Heart left ventricle (tissue), 16 donors: ENCODE measurements at regions not wholly inside any gene's neighbourhood (a gene's known extent, or its start where the extent isn't known, plus 50 kb on each side); places are given as distances from the start of the nearest gene placed in this dataset.
A peak's percentile ranks its signal among the peaks of the same experiment; 100 is the strongest.

Experiments used
- ATAC-seq, 4 donors: fragments of 200-7000 bp; cut with Tn5 transposase; one replicate each; pipeline ENCODE4 v1.9.1; 2020 to 2022; ENCODE audit warnings: moderate library complexity in 4 of 4, mild to moderate bottlenecking in 3 of 4, moderate number of reproducible peaks in 1 of 4
- DNase-seq, 5 donors: peaks; one replicate each; pipeline ENCODE4 v3.0.0-alpha.2; 2020
- H3K27ac ChIP-seq, 12 donors: fragments of 200-600 bp; sonication (generic) in 4 of 12; one replicate each; pipeline versions ENCODE4 v1.5.0 to v1.8.0; 2016 to 2022; ENCODE audit warnings: mild to moderate bottlenecking in 2 of 12
- H3K27me3 ChIP-seq, 9 donors: fragments of 200-600 bp; sonication (generic) in 2 of 9; one replicate each; pipeline versions ENCODE4 v1.5.1 to v1.8.0; 2016 to 2022; ENCODE audit warnings: mild to moderate bottlenecking in 3 of 9
- H3K36me3 ChIP-seq, 9 donors: fragments of 200-600 bp; sonication (generic) in 2 of 9; one replicate each; pipeline versions ENCODE4 v1.5.0 to v1.8.0; 2018 to 2022; ENCODE audit warnings: mild to moderate bottlenecking in 2 of 9
- H3K4me1 ChIP-seq, 12 donors: fragments of 200-600 bp; sonication (generic) in 4 of 12; one replicate each; pipeline versions ENCODE4 v1.5.0 to v1.8.0; 2016 to 2022; ENCODE audit warnings: mild to moderate bottlenecking in 3 of 12
- H3K4me3 ChIP-seq, 12 donors: fragments of 200-600 bp; sonication (generic) in 4 of 12; one replicate each; pipeline versions ENCODE4 v1.5.0 to v1.8.0; 2017 to 2022; ENCODE audit warnings: mild to moderate bottlenecking in 9 of 12, moderate library complexity in 4 of 12
- H3K9me3 ChIP-seq, 12 donors: fragments of 200-600 bp; sonication (generic) in 4 of 12; one replicate each; pipeline versions ENCODE4 v1.5.0 to v1.8.0; 2016 to 2022; ENCODE audit warnings: mild to moderate bottlenecking in 1 of 12
- POLR2A ChIP-seq, 2 donors: fragments of 450-650 bp; IDR thresholded peaks; one replicate each; pipeline ENCODE4 v1.6.1; 2017; ENCODE audit warnings: antibody characterized with exemption in 2 of 2, mild to moderate bottlenecking in 2 of 2, moderate library complexity in 2 of 2
- WGBS, 4 donors: extraction: QIAGEN DNeasy Blood & Tissue Kit in 2 of 4; methylation state at CpG; one replicate each; pipeline versions ENCODE4 v1.1.5 to v1.1.7; 2013 to 2018; 5-methylcytosine and 5-hydroxymethylcytosine counted together
- intact Hi-C, 10 donors: fragments of 100-400 bp; cut with DNase I; formaldehyde crosslinking; loops; one replicate each; pipeline versions ENCODE4 v1.11.1 to v1.14.2; 2022
- TF ChIP-seq, protein P1 (sequence below), 12 donors: fragments of 200-600 bp; sonication (generic) in 4 of 12; IDR thresholded peaks; one replicate each; pipeline versions ENCODE4 v1.5.0 to v1.8.0; 2018 to 2022; ENCODE audit warnings: antibody characterized with exemption in 12 of 12, mild to moderate bottlenecking in 5 of 12
- donor health status: ischemic (EF 13 %, LVEDD 7.1; RV severe dilation, severe dysfunction).
- donor health status: healthy with polysubstance abuse.
- donor health status: DM: no; HTN: yes; CAD: no.
- donor health status: DM: no; HTN: no; CAD: no.
- donor health status: ischemic (EF 25% LVEDD 6.9; RV normal size, moderate dysfunction).
- donor health status: ischemic (EF 25% LVEDD 5.7; RV mildly dilated, moderate dysfunction).
- donor health status: healthy.
- donor health status: DM: yes; HTN: yes; CAD: no.
- donor health status: ischemic (EF 35%, LVEDD 5.7; RV mildly dilated, moderate dysfunction).
- donor health status: nonischemic (EF 11% LVEDD 7.7; RV severe dilation, severe dysfunction).
- donor health status: DM: yes; HTN: yes; CAD: no.
- donor health status: PGD.
- donor health status: ischemic (EF 29% LVEDD 5.4; RV normal size, mild dysfunction).
- donor health status: nonischemic (EF 23%, LVEDD 6.1; RV moderate dilation, normal function).

- Histone ChIP-seq H3K27ac (no peak overlapping the region), H3K27me3 (no peaks in the 10 kb centered on the region), H3K4me3 (no peak overlapping the region), H3K4me1 (peaks cover 0 to 23% (median 7%) of the 10 kb centered on the region in 12 donors), H3K9me3 (no peaks in the 10 kb centered on the region), H3K36me3 (no peaks in the 10 kb centered on the region)
- TF ChIP-seq POLR2A (IDR thresholded peaks at IDR 0.05): no peak
- TF ChIP-seq, protein P1, sequence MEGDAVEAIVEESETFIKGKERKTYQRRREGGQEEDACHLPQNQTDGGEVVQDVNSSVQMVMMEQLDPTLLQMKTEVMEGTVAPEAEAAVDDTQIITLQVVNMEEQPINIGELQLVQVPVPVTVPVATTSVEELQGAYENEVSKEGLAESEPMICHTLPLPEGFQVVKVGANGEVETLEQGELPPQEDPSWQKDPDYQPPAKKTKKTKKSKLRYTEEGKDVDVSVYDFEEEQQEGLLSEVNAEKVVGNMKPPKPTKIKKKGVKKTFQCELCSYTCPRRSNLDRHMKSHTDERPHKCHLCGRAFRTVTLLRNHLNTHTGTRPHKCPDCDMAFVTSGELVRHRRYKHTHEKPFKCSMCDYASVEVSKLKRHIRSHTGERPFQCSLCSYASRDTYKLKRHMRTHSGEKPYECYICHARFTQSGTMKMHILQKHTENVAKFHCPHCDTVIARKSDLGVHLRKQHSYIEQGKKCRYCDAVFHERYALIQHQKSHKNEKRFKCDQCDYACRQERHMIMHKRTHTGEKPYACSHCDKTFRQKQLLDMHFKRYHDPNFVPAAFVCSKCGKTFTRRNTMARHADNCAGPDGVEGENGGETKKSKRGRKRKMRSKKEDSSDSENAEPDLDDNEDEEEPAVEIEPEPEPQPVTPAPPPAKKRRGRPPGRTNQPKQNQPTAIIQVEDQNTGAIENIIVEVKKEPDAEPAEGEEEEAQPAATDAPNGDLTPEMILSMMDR (IDR thresholded peaks at IDR 0.05): no peak
- DNase-seq (no peak), ATAC-seq (no peak)
- intact Hi-C loops: loop anchor here in 1 of 10 donors (10.0 kb wide), 1 partner anchor 452 kb away; no protein-coding TSS in a partner anchor
- 90 to 95% (median 93%) methylated on average over 3 of the region's 3 CpGs for WGBS, 4 donors
These were observed 147.1 kb upstream of the SLC30A5 start for GRCh38 chr5:68946728-68947127.

- TF ChIP-seq, protein P1 (IDR thresholded peaks at IDR 0.05): no peak
- no peak for TF ChIP-seq POLR2A (IDR thresholded peaks at IDR 0.05)
- intact Hi-C loops: loop anchor here in 1 of 10 donors (10.0 kb wide), 1 partner anchor 453 kb away; no protein-coding TSS in a partner anchor
- H3K27me3 ChIP-seq: no peaks in the 10 kb centered on the region
- DNase-seq (no peak), ATAC-seq (no peak)
- peaks cover 0 to 30% (median 7%) of the 10 kb centered on the region in 12 donors for H3K4me1 ChIP-seq
- 20 to 99% (median 89%) methylated on average over 2 of the region's 2 CpGs for WGBS, 4 donors
- H3K9me3 ChIP-seq: no peaks in the 10 kb centered on the region
- H3K4me3 ChIP-seq: no peak overlapping the region
- no peaks in the 10 kb centered on the region for H3K36me3 ChIP-seq
- no peak overlapping the region for H3K27ac ChIP-seq
These were observed 145.8 kb upstream of the SLC30A5 start for GRCh38 chr5:68947986-68948385.

DNA sequence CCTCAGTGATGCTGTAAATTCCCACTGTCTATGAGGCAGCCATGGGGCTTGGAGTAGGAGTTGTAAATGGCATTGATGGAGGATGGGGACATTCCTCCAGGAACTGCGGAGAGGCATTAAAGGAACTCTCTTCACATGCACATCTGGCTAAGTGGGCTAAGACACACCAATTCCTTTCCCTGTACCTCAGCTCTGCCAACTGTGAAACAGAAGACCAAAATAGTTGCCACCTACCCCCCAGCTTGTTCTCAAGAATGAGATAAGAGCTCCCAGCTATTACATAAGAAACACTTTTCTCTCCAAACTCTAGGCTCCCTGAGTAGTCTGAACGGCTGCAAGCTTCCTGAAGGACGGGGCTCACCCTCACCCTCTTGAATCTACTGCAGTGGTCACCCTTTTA, 144.6 kb upstream of the SLC30A5 start:
- intact Hi-C loops: loop anchor here in 1 of 10 donors (10.0 kb wide), 1 partner anchor 454 kb away; no protein-coding TSS in a partner anchor
- H3K27ac ChIP-seq: no peak overlapping the region
- peaks cover 0 to 42% (median 17%) of the 10 kb centered on the region in 12 donors for H3K4me1 ChIP-seq
- H3K9me3 ChIP-seq: no peaks in the 10 kb centered on the region
- WGBS, 4 donors: 66 to 71% (median 69%) methylated on average over 3 of the region's 3 CpGs
- DNase-seq (no peak), ATAC-seq (peak in 1 of 4 donors; percentile 43)
- H3K4me3 ChIP-seq: no peak overlapping the region
- H3K36me3 ChIP-seq: no peaks in the 10 kb centered on the region
- no peaks in the 10 kb centered on the region for H3K27me3 ChIP-seq
- TF ChIP-seq, protein P1 (IDR thresholded peaks at IDR 0.05): no peak
- no peak for TF ChIP-seq POLR2A (IDR thresholded peaks at IDR 0.05)

DNA sequence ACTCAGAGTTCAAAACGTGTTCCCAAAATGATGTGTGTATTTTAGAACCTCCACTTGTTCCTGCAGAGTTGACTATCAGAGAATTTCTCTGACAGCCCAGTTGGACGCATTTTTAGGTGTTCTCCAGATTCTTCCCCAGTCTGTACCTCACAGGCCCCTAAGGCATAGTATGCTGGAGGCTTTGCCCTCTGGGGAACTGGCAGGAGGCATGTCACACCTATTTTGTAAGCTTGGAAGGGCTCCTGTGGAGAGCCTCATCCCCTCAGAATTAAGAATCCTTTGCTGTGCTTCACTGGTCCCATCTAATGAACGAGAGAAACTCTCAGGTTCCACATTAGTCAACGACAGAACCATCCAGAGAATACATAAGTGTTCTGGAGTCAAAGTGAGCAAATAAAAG, 144.1 kb upstream of the SLC30A5 start:
- TF ChIP-seq, protein P1 (IDR thresholded peaks at IDR 0.05): no peak
- TF ChIP-seq POLR2A (IDR thresholded peaks at IDR 0.05): no peak
- no peak for ATAC-seq
- no peak for DNase-seq
- Histone ChIP-seq H3K36me3 (no peaks in the 10 kb centered on the region), H3K27ac (no peak overlapping the region), H3K27me3 (no peaks in the 10 kb centered on the region), H3K4me1 (peaks cover 0 to 47% (median 21%) of the 10 kb centered on the region in 12 donors), H3K4me3 (no peak overlapping the region), H3K9me3 (no peaks in the 10 kb centered on the region)
- intact Hi-C loops: loop anchor here in 4 of 10 donors (5.0 to 10.0 kb wide), 3 partner anchors 217 to 485 kb away; no protein-coding TSS in a partner anchor
- WGBS, 4 donors: 45 to 65% (median 57%) methylated on average over 4 of the region's 4 CpGs
